GM12878 (cell line): ENCODE measurements at regions not wholly inside any gene's neighbourhood (a gene's known extent, or its start where the extent isn't known, plus 50 kb on each side); places are given as distances from the start of the nearest gene placed in this dataset.

Experiments
- ATAC-seq: fragments of 200-7000 bp; cut with Tn5 transposase; 3 replicates; pipeline ENCODE4 v1.9.1; 2020; ENCODE audit warnings: mild to moderate bottlenecking, moderate library complexity
- BruUV-seq: library from RNA; stranded (reverse); fragments of 400-500 nt; replicated peaks from 2 replicates; lab custom pipeline; 2021; lab: Mats Ljungman, UMichigan
- CTCF ChIA-PET: fragments of 300-600 bp; sonication (Branson Sonifier 250); formaldehyde crosslinking; extraction: SDS; loops from one replicate; lab custom pipeline; 2021; ENCODE audit warnings: inconsistent platforms; lab: Yijun Ruan, JAX
- POLR2A ChIA-PET: fragments of 350-600 bp; formaldehyde crosslinking; extraction: SDS; loops from one replicate; lab custom pipeline; 2021; ENCODE audit warnings: inconsistent platforms; lab: Charles Lee
- RAD21 ChIA-PET: fragments of 300-600 bp; sonication (Branson Sonifier 250); formaldehyde crosslinking; loops from one replicate; lab custom pipeline; 2023; ENCODE audit warnings: antibody characterized with exemption; ENCODE audit not compliant: unreplicated experiment; lab: Charles Lee
- SMC1A ChIA-PET: fragments of 300-600 bp; sonication (Branson Sonifier 250); formaldehyde crosslinking; loops from one replicate; lab custom pipeline; 2023; ENCODE audit not compliant: unreplicated experiment, uncharacterized antibody; lab: Charles Lee
- DNase-seq: peaks from one replicate; pipeline ENCODE4 v3.0.0-alpha.2; 2011; ENCODE audit warnings: low read depth, low spot score
- FAIRE-seq: peaks from 3 replicates; lab custom pipeline; 2011; peaks lifted over from hg19 to GRCh38; lab: Jason Lieb, UNC
- H2AFZ ChIP-seq: 2 replicates; pipeline ENCODE4 v1.6.0; 2011; ENCODE audit warnings: low read depth, low read length, control low read depth; ENCODE audit not compliant: control insufficient read depth
- H3K27ac ChIP-seq: 2 replicates; pipeline ENCODE4 v1.5.1; 2011; ENCODE audit warnings: control low read depth; ENCODE audit not compliant: control insufficient read depth, insufficient read depth
- H3K27me3 ChIP-seq, 2 experiments: replicated peaks in 1 of 2; 2 replicates each; pipeline versions ENCODE4 v1.6.0 to v1.6.1; 2011; ENCODE audit warnings: low read length in 1 of 2; ENCODE audit not compliant: control insufficient read depth in 2 of 2, insufficient read depth in 2 of 2
- H3K36me3 ChIP-seq, 2 experiments: 2 replicates each; pipeline ENCODE4 v1.5.1; 2011; ENCODE audit warnings: low read length in 1 of 2; ENCODE audit not compliant: control insufficient read depth in 2 of 2, insufficient read depth in 2 of 2
- H3K4me1 ChIP-seq: 2 replicates; pipeline ENCODE4 v1.6.1; 2011; ENCODE audit warnings: mild to moderate bottlenecking, low read length, moderate library complexity, mixed read lengths; ENCODE audit not compliant: control insufficient read depth, insufficient read depth
- H3K4me2 ChIP-seq: 2 replicates; pipeline ENCODE4 v1.6.0; 2011; ENCODE audit warnings: control low read depth; ENCODE audit not compliant: control insufficient read depth, insufficient read depth
- H3K4me3 ChIP-seq: fragments of 200-600 bp; sonication (generic); 2 replicates; pipeline ENCODE4 v1.5.1; 2016
- H3K79me2 ChIP-seq: 2 replicates; pipeline ENCODE4 v1.6.0; 2011; ENCODE audit warnings: low read length; ENCODE audit not compliant: control insufficient read depth, insufficient read depth
- H3K9ac ChIP-seq: 2 replicates; pipeline ENCODE4 v1.8.0; 2011; ENCODE audit warnings: low read length, control low read depth, mixed read lengths; ENCODE audit not compliant: control insufficient read depth, insufficient read depth
- H3K9me3 ChIP-seq: replicated peaks from 3 replicates; pipeline ENCODE4 v1.5.1; 2011; ENCODE audit warnings: mild to moderate bottlenecking, low read length; ENCODE audit not compliant: control insufficient read depth, insufficient read depth
- H4K20me1 ChIP-seq: 2 replicates; pipeline ENCODE4 v1.6.0; 2011; ENCODE audit not compliant: control insufficient read depth, insufficient read depth
- CBX3 ChIP-seq: fragments of 200-600 bp; sonication (generic); IDR thresholded peaks from 2 replicates; pipeline ENCODE4 v1.6.1; 2016; ENCODE audit warnings: low read depth, borderline replicate concordance
- DPF2 ChIP-seq: fragments of 450-650 bp; IDR thresholded peaks from 2 replicates; pipeline ENCODE4 v1.6.1; 2017; ENCODE audit warnings: mild to moderate bottlenecking
- JUND ChIP-seq: IDR thresholded peaks from 2 replicates; pipeline ENCODE4 v1.6.1; 2012; ENCODE audit warnings: low read depth, mild to moderate bottlenecking, low read length, improper control_type of control experiment, moderate library complexity
- NBN ChIP-seq: fragments of 450-650 bp; IDR thresholded peaks from 2 replicates; pipeline ENCODE4 v1.6.1; 2016
- NR2C2 ChIP-seq: IDR thresholded peaks from 2 replicates; pipeline ENCODE4 v1.6.1; 2011; ENCODE audit warnings: borderline replicate concordance, low read depth; ENCODE audit not compliant: control insufficient read depth, insufficient read length
- POU2F2 ChIP-seq: IDR thresholded peaks from 3 replicates; pipeline ENCODE4 v1.6.1; 2011; ENCODE audit warnings: low read depth, mild to moderate bottlenecking, low read length, borderline replicate concordance
- RELB ChIP-seq: fragments of 450-650 bp; IDR thresholded peaks from 2 replicates; pipeline ENCODE4 v1.6.1; 2017; ENCODE audit warnings: low read depth, mild to moderate bottlenecking, moderate library complexity
- RFX5 ChIP-seq: IDR thresholded peaks from 2 replicates; pipeline ENCODE4 v1.6.1; 2011; ENCODE audit warnings: low read depth, low read length, improper control_type of control experiment
- RUNX3 ChIP-seq: IDR thresholded peaks from 2 replicates; pipeline ENCODE4 v1.6.1; 2012; ENCODE audit warnings: low read length, inconsistent platforms
- SIN3A ChIP-seq: IDR thresholded peaks from 2 replicates; pipeline ENCODE4 v1.6.1; 2012; ENCODE audit warnings: low read depth, low read length, improper control_type of control experiment
- SMAD5 ChIP-seq: IDR thresholded peaks from 2 replicates; pipeline ENCODE4 v1.6.1; 2016; ENCODE audit warnings: antibody characterized with exemption, low read depth
- SMC3 ChIP-seq: IDR thresholded peaks from 2 replicates; pipeline ENCODE4 v1.6.1; 2011; ENCODE audit warnings: low read length, improper control_type of control experiment, borderline replicate concordance
- TARDBP ChIP-seq: IDR thresholded peaks from 2 replicates; pipeline ENCODE4 v1.6.1; 2016; ENCODE audit warnings: borderline replicate concordance
- TBL1XR1 ChIP-seq: IDR thresholded peaks from 2 replicates; pipeline ENCODE4 v1.6.1; 2012; ENCODE audit warnings: low read depth, low read length, improper control_type of control experiment
- TCF12 ChIP-seq: IDR thresholded peaks from 2 replicates; pipeline ENCODE4 v1.6.1; 2011; ENCODE audit warnings: low read depth, mild to moderate bottlenecking, low read length
- USF1 ChIP-seq: IDR thresholded peaks from 2 replicates; pipeline ENCODE4 v1.6.1; 2011; ENCODE audit warnings: borderline replicate concordance, low read depth, mild to moderate bottlenecking, moderate library complexity, mixed read lengths, low read length; ENCODE audit not compliant: insufficient read depth; ENCODE audit errors: extremely low read length
- YBX1 ChIP-seq: fragments of 450-650 bp; IDR thresholded peaks from 2 replicates; pipeline ENCODE4 v1.6.1; 2016; ENCODE audit warnings: antibody characterized with exemption
- ZNF592 ChIP-seq: fragments of 450-650 bp; IDR thresholded peaks from 2 replicates; pipeline ENCODE4 v1.6.1; 2017; ENCODE audit warnings: mild to moderate bottlenecking, moderate library complexity
- ZNF622 ChIP-seq: fragments of 450-650 bp; IDR thresholded peaks from 2 replicates; pipeline ENCODE4 v1.6.1; 2017; ENCODE audit warnings: mild to moderate bottlenecking, inconsistent platforms
- WGBS: methylation state at CpG from one replicate; pipeline ENCODE4 v1.1.6; 2016; ENCODE audit warnings: low lambda C conversion rate; ENCODE audit not compliant: insufficient replicate concordance, insufficient coverage; ENCODE audit errors: missing lambda C conversion rate; 5-methylcytosine and 5-hydroxymethylcytosine counted together
- in situ Hi-C: fragments of 300-500 bp; cut with MboI; formaldehyde crosslinking; loops from 9 replicates; pipeline ENCODE4 v1.14.3; 2018; ENCODE audit warnings: mixed read lengths
- intact Hi-C: fragments of 100-400 bp; cut with micrococcal nuclease; formaldehyde crosslinking; loops from one replicate; pipeline ENCODE4 v1.14.2; 2022; ENCODE audit not compliant: unreplicated experiment

- TF ChIP-seq RELB (no peak), USF1 (no peak), ZNF592 (no peak)
Observed at GRCh38 chr21:16538405-16538804, 808.6 kb downstream of the USP25 start (continued).

- in situ Hi-C loops (no loop called here), intact Hi-C loops (no loop called here)
- H4K20me1 ChIP-seq: no peaks in the 10 kb centered on the region
- FAIRE-seq (no peak), DNase-seq (no peak), ATAC-seq (no peak)
- ChIA-PET RAD21 (no interaction called here), SMC1A (no interaction called here), POLR2A (no interaction called here), CTCF (no interaction called here)
- H3K4me3 ChIP-seq: no peak overlapping the region
- no peaks in the 10 kb centered on the region for H3K36me3 ChIP-seq
- H3K27ac ChIP-seq: no peak overlapping the region
- no peak overlapping the region for H3K9ac ChIP-seq
- no peak for TF ChIP-seq YBX1
- TF ChIP-seq POU2F2: no peak
- TF ChIP-seq CBX3: no peak
- TF ChIP-seq RUNX3: no peak
- no peak for TF ChIP-seq RFX5
- no peak for TF ChIP-seq SMC3
- no peak for TF ChIP-seq DPF2
- no peak for TF ChIP-seq JUND
- no peak for TF ChIP-seq TBL1XR1
- TF ChIP-seq NR2C2: no peak
- TF ChIP-seq TARDBP: no peak
- TF ChIP-seq SIN3A: no peak
- TF ChIP-seq NBN: no peak
- TF ChIP-seq ZNF622: no peak
- no peak for TF ChIP-seq SMAD5
- no peak for TF ChIP-seq TCF12
- H3K79me2 ChIP-seq: no peaks in the 10 kb centered on the region
- H3K4me2 ChIP-seq: no peak overlapping the region
- no peaks in the 10 kb centered on the region for H3K9me3 ChIP-seq
- no TSS peak for BruUV-seq
- WGBS: 29% methylated on average over 7 of the region's 7 CpGs
- no peaks in the 10 kb centered on the region for H3K4me1 ChIP-seq
- no peaks in the 10 kb centered on the region for H3K27me3 ChIP-seq
- no peak overlapping the region for H2AFZ ChIP-seq
Observed at GRCh38 chr21:16538936-16539440, 809.2 kb downstream of the USP25 start.
